ENCODE measurements at regions not wholly inside any gene's neighbourhood (a gene's known extent, or its start where the extent isn't known, plus 50 kb on each side); places are given as distances from the start of the nearest gene placed in this dataset.

DNA sequence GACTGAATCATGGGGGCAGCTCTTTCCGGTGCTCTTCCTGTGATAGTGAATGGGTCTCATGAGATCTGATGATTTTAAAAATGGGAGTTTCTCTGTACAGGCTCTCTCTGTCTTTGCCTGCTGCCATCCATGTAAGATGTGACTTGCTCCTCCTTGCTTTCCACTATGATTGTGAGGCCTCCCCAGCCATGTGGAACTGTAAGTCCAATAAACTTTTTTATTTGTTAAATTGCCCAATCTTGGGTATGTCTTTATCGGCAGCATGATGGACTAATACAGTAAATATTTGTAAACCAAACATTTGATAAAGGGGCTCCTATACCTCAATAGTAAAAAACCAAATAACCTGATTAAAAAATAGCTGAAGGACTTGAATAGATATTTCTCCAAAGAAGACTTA is 77.3 kb downstream of the INSIG2 start:
- TF ChIP-seq, protein P1, sequence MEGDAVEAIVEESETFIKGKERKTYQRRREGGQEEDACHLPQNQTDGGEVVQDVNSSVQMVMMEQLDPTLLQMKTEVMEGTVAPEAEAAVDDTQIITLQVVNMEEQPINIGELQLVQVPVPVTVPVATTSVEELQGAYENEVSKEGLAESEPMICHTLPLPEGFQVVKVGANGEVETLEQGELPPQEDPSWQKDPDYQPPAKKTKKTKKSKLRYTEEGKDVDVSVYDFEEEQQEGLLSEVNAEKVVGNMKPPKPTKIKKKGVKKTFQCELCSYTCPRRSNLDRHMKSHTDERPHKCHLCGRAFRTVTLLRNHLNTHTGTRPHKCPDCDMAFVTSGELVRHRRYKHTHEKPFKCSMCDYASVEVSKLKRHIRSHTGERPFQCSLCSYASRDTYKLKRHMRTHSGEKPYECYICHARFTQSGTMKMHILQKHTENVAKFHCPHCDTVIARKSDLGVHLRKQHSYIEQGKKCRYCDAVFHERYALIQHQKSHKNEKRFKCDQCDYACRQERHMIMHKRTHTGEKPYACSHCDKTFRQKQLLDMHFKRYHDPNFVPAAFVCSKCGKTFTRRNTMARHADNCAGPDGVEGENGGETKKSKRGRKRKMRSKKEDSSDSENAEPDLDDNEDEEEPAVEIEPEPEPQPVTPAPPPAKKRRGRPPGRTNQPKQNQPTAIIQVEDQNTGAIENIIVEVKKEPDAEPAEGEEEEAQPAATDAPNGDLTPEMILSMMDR (IDR thresholded peaks at IDR 0.05; ENCODE audit: low read length), result no peak
- no peak for TF ChIP-seq EZH2 (IDR thresholded peaks at IDR 0.05; ENCODE audit: borderline replicate concordance, low read length)
- Histone ChIP-seq H3K27ac (ENCODE audit: low read depth, low read length, poor library complexity, severe bottlenecking) (no peak overlapping the region), H3F3A (ENCODE audit: insufficient read depth, low read length) (no peaks in the 10 kb centered on the region), H2AFZ (ENCODE audit: low read length) (no peak overlapping the region), H3K4me2 (ENCODE audit: low read length) (no peak overlapping the region), H4K20me1 (ENCODE audit: insufficient read depth, low read length) (no peaks in the 10 kb centered on the region), H3K9me2 (ENCODE audit: low read depth, low read length) (no peaks in the 10 kb centered on the region), H3K36me3 (ENCODE audit: insufficient read depth, low read length) (no peaks in the 10 kb centered on the region), H3K4me3 (ENCODE audit: low read depth, low read length, poor library complexity, severe bottlenecking) (no peak overlapping the region), H3K27me3 (ENCODE audit: insufficient read depth, low read length) (no peaks in the 10 kb centered on the region; the same call in 1 of the 2 replicates), H3K79me2 (ENCODE audit: insufficient read depth, low read length) (no peaks in the 10 kb centered on the region), H3K4me1 (ENCODE audit: insufficient read depth, low read length, severe bottlenecking) (no peaks in the 10 kb centered on the region), H3K9ac (ENCODE audit: low read length) (no peak overlapping the region), H3K9me3 (ENCODE audit: low read length) (no peaks in the 10 kb centered on the region)
